Suprapubic skin (tissue), 4 donors: ENCODE measurements at regions not wholly inside any gene's neighbourhood (a gene's known extent, or its start where the extent isn't known, plus 50 kb on each side); places are given as distances from the start of the nearest gene placed in this dataset.

Experiments
- POLR2A ChIP-seq, 2 donors: fragments of 450-650 bp; IDR thresholded peaks; one replicate each; pipeline ENCODE4 v1.6.1; 2017; ENCODE audit warnings: antibody characterized with exemption in 2 of 2, mild to moderate bottlenecking in 2 of 2, moderate library complexity in 2 of 2
- POLR2AphosphoS5 ChIP-seq, 3 donors: sonication (generic); formaldehyde crosslinking; IDR thresholded peaks; one replicate each; pipeline ENCODE4 v1.6.1; 2017; ENCODE audit warnings: antibody characterized with exemption in 3 of 3

DNA sequence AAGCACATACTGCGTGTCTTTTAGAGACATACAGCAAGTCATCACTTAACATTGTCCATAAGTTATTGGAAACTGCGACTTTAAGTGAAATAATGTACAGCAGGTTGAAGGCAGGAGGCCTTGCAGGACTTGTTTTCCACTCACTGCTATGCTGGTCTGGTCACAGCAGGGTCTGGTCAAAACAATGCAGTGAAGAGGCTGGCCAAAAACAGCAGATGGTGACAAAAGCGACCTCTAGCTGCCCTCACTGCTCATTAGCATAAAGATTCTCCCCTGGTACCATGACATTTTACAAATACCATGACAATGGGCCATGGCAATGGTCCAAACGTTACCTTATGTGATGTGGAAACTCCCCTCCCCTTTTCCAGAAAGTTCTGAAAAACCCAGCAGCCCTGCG, 1283.6 kb downstream of the FSTL5 start:
- no peak for TF ChIP-seq POLR2AphosphoS5 (IDR thresholded peaks at IDR 0.05)
- no peak for TF ChIP-seq POLR2A (IDR thresholded peaks at IDR 0.05)
